HG03175 (cell line): ENCODE measurements at regions not wholly inside any gene's neighbourhood (a gene's known extent, or its start where the extent isn't known, plus 50 kb on each side); places are given as distances from the start of the nearest gene placed in this dataset.

ENCODE experiments used
- ATAC-seq: cut with Tn5 transposase; IDR thresholded peaks from one replicate; pipeline ENCODE4 v1.9.1; 2021; ENCODE audit warnings: mild to moderate bottlenecking, moderate library complexity; ENCODE audit not compliant: unreplicated experiment

DNA sequence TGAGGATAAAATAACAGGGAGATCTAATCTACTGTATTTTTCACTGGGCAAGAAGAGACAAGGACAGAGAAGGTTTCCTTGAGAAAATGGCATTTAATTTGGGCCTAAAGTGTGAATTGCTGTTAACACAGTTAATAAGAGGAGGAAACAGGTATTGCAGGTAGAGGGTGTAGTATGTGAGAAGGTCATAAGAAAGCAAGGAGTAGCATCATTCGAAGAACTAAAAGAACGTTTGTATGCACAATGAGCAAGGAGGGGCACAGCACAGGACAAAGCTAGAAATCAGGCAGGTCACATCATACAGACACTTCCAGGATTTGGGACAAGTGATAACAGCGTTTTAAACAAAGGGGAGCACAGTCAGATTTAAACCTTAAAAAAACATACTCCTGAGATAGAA is 85.1 kb upstream of the PLEKHA5 start:
- no peak for ATAC-seq

DNA sequence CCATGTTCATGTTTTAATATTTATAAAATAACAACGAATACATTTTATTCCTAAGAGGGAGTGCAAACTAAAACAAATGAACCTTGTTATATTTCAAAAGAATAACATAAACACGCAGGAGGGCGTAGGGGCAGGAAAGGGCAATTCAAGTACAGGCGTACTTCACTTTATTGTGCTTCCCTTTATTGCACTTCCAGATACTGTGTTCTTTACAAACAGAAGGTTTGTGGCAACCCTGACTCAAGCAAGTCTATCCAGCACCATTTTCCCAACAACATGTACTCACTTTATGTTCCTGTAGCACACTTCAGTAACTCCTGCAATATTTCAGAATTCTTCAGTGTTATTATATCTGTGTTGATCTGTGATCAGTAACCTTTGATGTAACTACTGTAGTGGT is 84.6 kb upstream of the PLEKHA5 start:
- ATAC-seq, result no peak

GRCh38 chr12:19045426-19045825 is 84.1 kb upstream of the PLEKHA5 start:
- ATAC-seq, result no peak

GRCh38 chr12:19048943-19049342 is 80.6 kb upstream of the PLEKHA5 start:
- no peak for ATAC-seq

DNA sequence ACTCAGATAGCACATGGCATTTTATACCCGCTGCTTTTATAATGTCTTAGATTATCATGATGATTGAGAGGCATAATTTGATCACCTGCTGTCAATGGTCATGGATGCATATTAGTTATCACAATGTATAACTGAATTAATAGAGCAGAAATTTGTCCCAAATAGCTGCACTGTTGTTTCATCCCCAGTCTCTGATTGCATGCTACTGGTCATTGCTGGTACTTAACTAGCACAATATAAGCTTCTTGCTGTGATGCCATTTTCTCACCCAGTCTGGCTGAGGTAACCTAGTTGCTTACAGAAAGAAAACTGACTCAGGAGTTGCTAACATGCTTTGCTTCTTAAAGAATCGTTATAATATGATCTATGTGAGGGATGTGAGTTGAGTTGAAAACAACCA is 76.8 kb upstream of the PLEKHA5 start:
- no peak for ATAC-seq

GRCh38 chr12:19053218-19053617 is 76.3 kb upstream of the PLEKHA5 start:
- no peak for ATAC-seq

DNA sequence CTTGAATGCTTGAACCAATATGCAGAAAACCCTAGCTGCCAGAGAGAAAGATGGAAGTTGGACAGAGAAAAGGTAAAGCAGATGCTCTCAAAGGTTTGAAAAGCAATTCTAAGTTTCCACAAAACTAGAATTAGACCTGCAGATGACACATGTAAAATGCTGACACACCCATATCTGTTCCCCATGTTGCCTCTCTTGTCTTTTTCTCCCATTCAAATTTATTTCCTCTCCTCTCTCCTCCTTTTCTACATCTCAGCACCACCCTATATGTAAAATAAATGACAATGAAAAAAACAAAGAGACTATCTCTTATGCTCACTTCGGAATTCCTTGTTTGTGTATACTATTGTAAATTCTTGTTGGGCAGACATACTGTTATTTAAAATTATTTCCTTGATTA is 75.5 kb upstream of the PLEKHA5 start:
- no peak for ATAC-seq

- no peak for ATAC-seq
These were observed 73.9 kb upstream of the PLEKHA5 start for GRCh38 chr12:19055589-19055988.

DNA sequence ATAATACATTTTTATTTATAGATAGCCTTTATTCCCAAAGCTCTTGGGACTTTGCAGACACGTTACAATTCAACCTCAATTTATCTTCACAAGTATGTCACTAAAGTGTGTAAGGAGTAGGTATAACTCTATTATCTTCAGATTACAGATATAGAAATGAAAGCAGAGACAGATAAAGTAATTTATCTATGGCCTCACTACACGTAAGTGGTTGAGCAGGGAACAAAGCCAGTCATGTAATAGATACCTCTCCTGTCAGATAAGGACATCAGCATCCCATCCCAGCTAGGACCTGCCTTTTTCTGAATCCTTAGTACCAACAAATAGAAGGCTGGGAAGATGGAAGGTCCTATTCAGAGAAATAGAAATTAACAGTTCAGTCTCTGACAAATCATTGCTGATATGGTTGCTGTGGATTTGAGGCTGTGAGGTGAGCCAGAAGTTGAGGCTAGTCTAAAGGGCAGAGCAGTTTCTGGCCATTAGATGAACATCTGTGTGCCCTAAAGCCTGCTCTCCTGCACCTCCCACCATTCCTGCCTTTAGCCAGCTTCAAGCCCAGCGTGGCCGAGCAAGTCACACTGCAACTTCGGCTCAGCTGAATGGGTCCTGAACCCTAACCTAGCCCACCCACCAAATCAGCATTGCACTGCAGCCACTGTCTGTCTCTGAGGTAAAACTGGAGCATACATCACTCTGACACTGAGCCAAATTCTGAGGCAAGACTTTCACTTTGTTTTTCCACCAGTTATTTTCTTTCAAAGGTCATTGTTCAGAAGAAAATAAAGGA is 71.1 kb upstream of the PLEKHA5 start:
- ATAC-seq, result no peak

DNA sequence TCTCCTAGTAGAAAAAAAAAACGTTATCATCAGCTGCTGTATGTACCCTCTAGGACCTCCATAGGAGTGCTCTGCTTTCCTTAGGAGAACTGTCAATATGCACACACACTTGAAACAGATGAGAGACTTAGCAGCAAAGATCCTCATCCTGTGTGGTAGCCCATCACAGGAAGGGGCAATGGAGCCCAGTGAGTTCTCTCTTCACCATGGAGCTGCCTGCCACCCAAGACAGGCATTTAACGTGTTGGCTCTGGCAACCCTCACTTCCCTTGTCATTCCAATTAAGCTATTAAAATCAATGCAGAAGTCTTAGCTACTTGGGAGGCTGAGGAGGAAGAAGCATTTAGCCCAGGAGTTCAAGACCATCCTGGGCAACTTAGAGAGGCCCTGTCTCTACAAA is 64.8 kb upstream of the PLEKHA5 start:
- ATAC-seq, result no peak

DNA sequence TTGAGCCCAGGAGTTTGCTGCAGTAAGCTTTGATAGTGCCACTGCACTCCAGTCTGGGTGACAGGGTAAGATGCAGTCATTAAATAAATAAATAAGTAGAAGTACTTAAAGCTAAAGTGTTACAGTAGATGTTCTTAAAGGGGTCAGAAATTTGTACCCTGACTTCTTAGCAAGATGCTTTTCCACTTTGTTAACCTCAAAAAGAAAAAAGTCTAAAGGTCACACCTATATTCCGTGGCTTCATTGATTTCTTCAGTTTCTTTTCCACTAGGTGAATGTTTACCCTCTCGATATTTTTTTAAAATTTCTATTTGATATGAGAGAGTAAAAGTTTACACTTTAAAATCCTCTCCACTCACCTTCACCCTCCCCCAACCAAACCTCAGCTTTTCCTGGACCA is 64.3 kb upstream of the PLEKHA5 start:
- ATAC-seq, result no peak

GRCh38 chr12:19065871-19066270 is 63.7 kb upstream of the PLEKHA5 start:
- no peak for ATAC-seq

DNA sequence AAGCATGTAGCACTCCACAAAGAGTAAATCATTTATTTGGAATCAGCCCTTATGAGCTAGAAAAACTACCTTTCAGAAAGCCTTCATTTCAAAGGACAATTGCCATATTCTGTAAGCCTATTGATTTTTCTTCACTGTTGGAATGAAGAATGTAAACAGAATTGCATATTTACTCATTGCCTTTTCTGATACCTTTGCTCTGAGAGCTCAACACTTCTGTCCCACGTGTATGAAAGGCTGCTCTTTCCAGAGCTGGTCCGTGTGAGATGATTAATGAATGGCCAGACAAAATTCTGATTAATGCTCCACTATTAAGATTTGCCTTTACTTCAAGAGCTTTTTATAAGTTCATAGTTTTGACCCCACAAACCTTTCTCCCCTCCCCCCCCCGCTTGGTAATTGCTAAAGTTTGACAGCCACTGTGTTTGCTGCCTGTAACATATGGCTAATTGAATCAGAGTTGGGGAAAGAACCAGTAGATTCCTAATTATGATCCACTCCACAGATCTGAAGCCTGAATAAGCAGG is 63.0 kb upstream of the PLEKHA5 start:
- ATAC-seq, result no peak

- ATAC-seq, result no peak
These were observed 61.4 kb upstream of the PLEKHA5 start for GRCh38 chr12:19068137-19068536.

DNA sequence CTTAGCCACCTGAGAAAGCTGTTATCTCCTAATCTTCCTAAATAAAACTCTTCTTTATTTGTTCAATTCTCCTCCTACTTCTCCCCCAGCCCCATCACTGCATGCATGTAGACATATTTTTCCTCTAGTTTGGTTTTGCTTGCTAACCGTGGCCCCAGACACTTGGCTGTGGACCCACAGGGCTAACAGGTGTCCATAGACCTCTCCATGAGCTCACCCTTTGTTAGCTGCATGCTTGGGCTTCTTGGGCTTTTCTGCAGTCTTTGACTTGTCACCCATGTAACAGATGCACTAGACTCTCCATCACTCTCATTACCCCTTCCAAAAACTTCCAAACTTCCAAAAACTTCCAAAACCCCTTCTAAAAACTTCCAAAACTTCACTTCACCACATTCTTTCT is 59.2 kb upstream of the PLEKHA5 start:
- no peak for ATAC-seq

DNA sequence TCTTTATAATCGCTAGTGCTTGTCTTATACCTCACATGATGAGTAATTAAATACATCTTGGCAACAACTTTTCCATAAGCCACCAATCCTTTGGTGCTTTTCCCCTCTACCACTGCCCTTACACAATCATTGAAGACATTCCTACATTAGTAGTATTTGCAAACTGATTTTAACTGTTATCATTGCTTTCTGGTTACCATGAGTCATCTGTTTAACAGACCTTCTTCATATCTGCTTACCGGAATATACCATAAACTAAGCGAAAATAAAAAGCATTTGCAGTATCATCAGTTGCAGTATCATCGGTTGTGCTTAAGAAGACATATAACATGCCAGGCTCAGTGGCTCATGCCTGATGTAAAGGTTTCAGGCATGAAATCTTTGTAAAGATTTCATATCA is 54.8 kb upstream of the PLEKHA5 start:
- no peak for ATAC-seq

DNA sequence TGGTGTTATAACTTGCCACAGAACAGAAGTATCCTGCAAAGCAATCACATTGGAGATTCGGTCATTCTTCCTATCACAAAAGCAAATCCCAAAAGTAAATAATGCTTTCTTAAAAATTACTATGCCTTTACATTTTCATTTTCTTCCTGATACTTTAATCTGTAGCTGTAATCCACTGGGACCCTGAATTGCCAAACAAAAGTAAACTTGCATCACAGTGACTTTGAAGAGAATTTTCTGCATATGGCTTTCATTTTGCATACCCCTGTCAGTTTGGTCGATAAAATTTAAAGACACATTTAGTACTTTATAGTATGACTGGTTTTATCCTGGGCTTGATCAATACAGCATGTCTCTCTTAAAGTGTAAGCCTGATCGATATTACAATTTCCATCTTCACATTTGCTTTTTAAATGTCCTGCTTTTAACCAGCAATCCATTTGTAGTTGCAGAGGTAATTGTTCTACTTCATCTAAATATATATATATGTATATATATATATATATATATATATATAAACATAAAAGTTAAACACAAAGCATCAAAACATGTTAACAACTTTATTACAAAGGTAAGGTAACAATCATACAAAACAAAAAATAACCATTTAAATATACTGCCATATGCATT is 53.7 kb upstream of the PLEKHA5 start:
- no peak for ATAC-seq
